ENCODE measurements at regions not wholly inside any gene's neighbourhood (a gene's known extent, or its start where the extent isn't known, plus 50 kb on each side); places are given as distances from the start of the nearest gene placed in this dataset.

- peaks cover 9% of the 10 kb centered on the region for H3K4me1 ChIP-seq (ENCODE audit: control insufficient read depth, insufficient read depth, low read length)
- H3K27me3 ChIP-seq (ENCODE audit: control insufficient read depth, insufficient read depth, low read length): no peaks in the 10 kb centered on the region
- H3K9ac ChIP-seq (ENCODE audit: low read depth, low read length): no peak overlapping the region
- H3K4me2 ChIP-seq (ENCODE audit: low read length): no peak overlapping the region
- no peaks in the 10 kb centered on the region for H3K9me3 ChIP-seq (replicated peaks; ENCODE audit: low read length)
- H3K36me3 ChIP-seq (ENCODE audit: insufficient read depth, low read length): no peaks in the 10 kb centered on the region
- H3K4me3 ChIP-seq (ENCODE audit: low read length): no peak overlapping the region
Measured at GRCh38 chr4:41394481-41394894, 137.8 kb downstream of the UCHL1 start.

DNA sequence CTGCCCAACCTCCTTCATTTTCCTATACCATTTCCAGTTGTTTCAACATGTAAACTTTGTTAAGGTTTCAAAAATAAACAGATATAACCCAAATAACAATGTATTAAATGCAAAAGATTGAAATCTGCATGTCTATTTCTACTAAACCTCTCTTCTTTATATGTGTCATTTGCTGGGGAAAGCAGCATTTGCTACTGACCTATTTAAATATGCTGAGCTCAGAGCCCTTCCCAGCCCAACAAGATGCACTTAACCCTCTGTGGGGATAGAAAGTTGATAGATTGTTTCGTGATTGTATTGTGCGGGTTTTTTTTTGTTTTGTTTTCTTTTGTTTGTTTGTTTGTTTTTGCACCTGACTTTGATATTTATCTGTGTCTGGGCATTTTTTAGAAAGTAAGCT, 139.5 kb downstream of the UCHL1 start:
- H3K9ac ChIP-seq (ENCODE audit: low read depth, low read length): no peak overlapping the region
- no peaks in the 10 kb centered on the region for H3K36me3 ChIP-seq (ENCODE audit: insufficient read depth, low read length)
- peaks cover 9% of the 10 kb centered on the region for H3K4me1 ChIP-seq (ENCODE audit: control insufficient read depth, insufficient read depth, low read length)

DNA sequence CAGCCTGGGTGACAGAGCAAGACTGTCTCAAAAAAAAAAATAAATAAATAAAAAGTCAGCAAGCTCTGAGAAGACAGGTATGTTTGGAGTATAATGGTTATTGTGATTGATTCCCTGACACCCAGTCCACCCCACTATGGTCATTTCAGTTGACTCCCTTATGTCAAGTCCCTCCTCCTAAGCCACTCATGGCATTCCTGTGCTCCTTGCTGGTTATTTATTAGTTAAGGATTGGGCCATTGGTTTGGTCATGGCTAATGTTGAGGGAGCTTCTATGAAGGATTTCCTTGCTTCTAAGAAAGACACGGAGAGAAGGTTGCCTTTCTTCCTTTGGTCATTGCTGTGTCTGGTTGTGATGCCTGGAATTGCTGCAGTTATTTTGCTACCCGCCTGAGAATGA, 140.1 kb downstream of the UCHL1 start:
- Histone ChIP-seq H3K9ac (ENCODE audit: low read depth, low read length) (no peak overlapping the region), H3K4me1 (ENCODE audit: control insufficient read depth, insufficient read depth, low read length) (peaks cover 5% of the 10 kb centered on the region), H3K27me3 (ENCODE audit: control insufficient read depth, insufficient read depth, low read length) (no peaks in the 10 kb centered on the region), H3K4me2 (ENCODE audit: low read length) (no peak overlapping the region), H3K36me3 (ENCODE audit: insufficient read depth, low read length) (no peaks in the 10 kb centered on the region), H3K4me3 (ENCODE audit: low read length) (no peak overlapping the region), H3K9me3 (replicated peaks; ENCODE audit: low read length) (no peaks in the 10 kb centered on the region)

More for the DNA sequence above, 139.5 kb downstream of the UCHL1 start:
- Histone ChIP-seq H3K27me3 (ENCODE audit: control insufficient read depth, insufficient read depth, low read length) (no peaks in the 10 kb centered on the region), H3K4me2 (ENCODE audit: low read length) (no peak overlapping the region), H3K4me3 (ENCODE audit: low read length) (no peak overlapping the region), H3K9me3 (replicated peaks; ENCODE audit: low read length) (no peaks in the 10 kb centered on the region)

DNA sequence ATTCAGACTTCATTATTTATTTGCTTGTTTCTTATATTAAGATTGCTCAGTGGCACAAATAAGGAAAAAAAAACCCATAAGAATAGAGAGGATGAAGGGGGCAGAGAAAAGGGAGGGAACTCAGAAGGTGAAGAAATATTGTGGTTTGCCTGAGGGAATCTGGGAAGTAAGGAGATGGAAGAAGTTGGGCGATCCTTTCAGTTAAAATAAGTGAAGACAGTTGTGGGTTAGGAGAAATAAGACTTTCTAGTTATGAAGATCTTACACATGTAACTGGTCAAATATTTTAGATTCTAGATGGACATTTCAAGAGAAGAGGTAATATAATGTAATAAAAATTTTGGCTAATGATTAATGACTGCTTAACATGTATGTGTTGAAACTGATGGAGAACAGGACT, 138.7 kb upstream of the LIMCH1 start:
- no peaks in the 10 kb centered on the region for H3K27me3 ChIP-seq (ENCODE audit: control insufficient read depth, insufficient read depth, low read length)
- no peak overlapping the region for H3K4me3 ChIP-seq (ENCODE audit: low read length)
- H3K4me1 ChIP-seq (ENCODE audit: control insufficient read depth, insufficient read depth, low read length): peaks cover 5% of the 10 kb centered on the region
- no peak overlapping the region for H3K4me2 ChIP-seq (ENCODE audit: low read length)
- no peaks in the 10 kb centered on the region for H3K36me3 ChIP-seq (ENCODE audit: insufficient read depth, low read length)
- no peak overlapping the region for H3K9ac ChIP-seq (ENCODE audit: low read depth, low read length)
- H3K9me3 ChIP-seq (replicated peaks; ENCODE audit: low read length): no peaks in the 10 kb centered on the region

DNA sequence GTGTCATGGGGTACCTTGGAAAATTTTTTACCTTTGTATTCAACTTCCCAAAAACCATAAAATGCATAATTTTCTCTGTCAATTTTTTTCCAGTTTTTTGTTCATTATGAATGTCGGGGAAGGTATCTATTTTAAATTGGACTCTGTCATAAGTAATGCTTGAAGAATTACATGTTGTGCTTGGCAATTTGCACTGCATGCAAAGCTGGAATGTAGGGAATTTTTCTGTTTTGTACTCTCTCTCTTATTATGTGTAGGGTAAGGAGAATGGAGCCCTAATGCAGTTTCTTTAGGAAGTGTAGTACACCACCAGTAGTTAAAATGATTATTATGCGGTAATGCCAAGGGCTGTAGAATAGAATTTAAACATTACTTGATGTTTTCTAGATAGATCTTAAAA, 137.7 kb upstream of the LIMCH1 start:
- Histone ChIP-seq H3K9me3 (replicated peaks; ENCODE audit: low read length) (no peaks in the 10 kb centered on the region), H3K27me3 (ENCODE audit: control insufficient read depth, insufficient read depth, low read length) (no peaks in the 10 kb centered on the region), H3K4me2 (ENCODE audit: low read length) (no peak overlapping the region)

DNA sequence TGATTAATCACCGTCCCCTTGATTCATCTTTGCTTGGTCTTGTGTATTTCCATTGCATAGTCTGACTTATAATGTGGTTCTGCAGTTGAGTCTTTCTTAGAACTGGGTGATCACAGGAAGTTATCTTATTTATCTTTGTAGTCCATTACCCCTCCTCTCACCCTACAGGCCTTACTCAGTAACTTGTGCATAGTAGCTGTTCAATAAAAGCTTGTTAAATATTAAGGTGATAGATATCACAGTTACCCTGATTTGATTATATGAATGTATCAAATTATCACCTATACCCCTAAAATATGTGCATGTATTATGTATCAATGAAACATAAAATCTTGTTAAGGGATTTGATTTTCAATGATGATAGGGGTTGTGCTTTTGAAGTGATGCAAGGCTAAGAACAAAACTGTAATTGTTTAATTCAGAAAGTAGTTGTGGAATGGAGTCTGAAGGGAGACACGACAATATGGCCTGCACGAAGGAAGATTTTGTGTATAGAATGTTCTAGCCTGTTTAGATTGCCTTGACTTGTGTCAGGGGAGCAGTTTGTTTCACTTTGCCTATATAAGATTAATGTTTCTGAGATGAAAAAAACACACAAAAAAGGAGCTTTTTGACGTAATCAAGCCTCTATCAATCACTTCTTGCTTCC, 132.4 kb upstream of the LIMCH1 start:
- H3K4me1 ChIP-seq (ENCODE audit: control insufficient read depth, insufficient read depth, low read length): peaks cover 12% of the 10 kb centered on the region

More for the DNA sequence above, 137.7 kb upstream of the LIMCH1 start:
- no peaks in the 10 kb centered on the region for H3K36me3 ChIP-seq (ENCODE audit: insufficient read depth, low read length)
- no peak overlapping the region for H3K4me3 ChIP-seq (ENCODE audit: low read length)
- no peaks in the 10 kb centered on the region for H3K4me1 ChIP-seq (ENCODE audit: control insufficient read depth, insufficient read depth, low read length)
- H3K9ac ChIP-seq (ENCODE audit: low read depth, low read length): no peak overlapping the region

GRCh38 chr4:41406113-41406516, 131.8 kb upstream of the LIMCH1 start:
- H3K27me3 ChIP-seq (ENCODE audit: control insufficient read depth, insufficient read depth, low read length): no peaks in the 10 kb centered on the region
- peaks cover 12% of the 10 kb centered on the region for H3K4me1 ChIP-seq (ENCODE audit: control insufficient read depth, insufficient read depth, low read length)
- no peaks in the 10 kb centered on the region for H3K9me3 ChIP-seq (replicated peaks; ENCODE audit: low read length)
- H3K4me2 ChIP-seq (ENCODE audit: low read length): no peak overlapping the region
- no peak overlapping the region for H3K4me3 ChIP-seq (ENCODE audit: low read length)
- no peak overlapping the region for H3K9ac ChIP-seq (ENCODE audit: low read depth, low read length)
- H3K36me3 ChIP-seq (ENCODE audit: insufficient read depth, low read length): no peaks in the 10 kb centered on the region

More for the DNA sequence above, 132.4 kb upstream of the LIMCH1 start:
- no peak overlapping the region for H3K4me2 ChIP-seq (ENCODE audit: low read length)
- H3K4me3 ChIP-seq (ENCODE audit: low read length): no peak overlapping the region
- H3K27me3 ChIP-seq (ENCODE audit: control insufficient read depth, insufficient read depth, low read length): no peaks in the 10 kb centered on the region
- H3K36me3 ChIP-seq (ENCODE audit: insufficient read depth, low read length): no peaks in the 10 kb centered on the region
- H3K9ac ChIP-seq (ENCODE audit: low read depth, low read length): no peak overlapping the region
- H3K9me3 ChIP-seq (replicated peaks; ENCODE audit: low read length): no peaks in the 10 kb centered on the region

DNA sequence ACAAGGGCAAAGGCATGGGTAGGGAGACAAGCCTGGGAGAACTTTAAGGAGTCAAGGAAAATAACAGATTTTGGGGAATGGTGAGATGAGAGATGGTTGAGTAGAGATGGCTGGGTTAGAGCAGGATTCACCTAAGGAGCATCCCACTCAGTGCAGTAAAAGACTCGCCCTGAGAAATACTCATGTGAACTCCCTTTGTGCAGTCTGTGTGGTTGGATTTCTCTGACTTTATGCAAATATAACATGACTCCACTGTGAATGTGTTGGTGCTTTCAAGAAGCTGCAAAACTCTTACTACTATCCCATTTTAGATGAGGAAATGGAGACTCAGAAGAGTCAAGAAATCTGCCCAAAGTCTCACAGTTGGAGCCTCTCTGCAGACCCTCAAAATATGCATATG, 129.8 kb upstream of the LIMCH1 start:
- no peaks in the 10 kb centered on the region for H3K36me3 ChIP-seq (ENCODE audit: insufficient read depth, low read length)
- no peak overlapping the region for H3K4me3 ChIP-seq (ENCODE audit: low read length)
- no peaks in the 10 kb centered on the region for H3K27me3 ChIP-seq (ENCODE audit: control insufficient read depth, insufficient read depth, low read length)
- no peaks in the 10 kb centered on the region for H3K9me3 ChIP-seq (replicated peaks; ENCODE audit: low read length)
- H3K9ac ChIP-seq (ENCODE audit: low read depth, low read length): no peak overlapping the region
- peaks cover 12% of the 10 kb centered on the region for H3K4me1 ChIP-seq (ENCODE audit: control insufficient read depth, insufficient read depth, low read length)
- no peak overlapping the region for H3K4me2 ChIP-seq (ENCODE audit: low read length)

- H3K9ac ChIP-seq (ENCODE audit: low read depth, low read length): no peak overlapping the region
- no peaks in the 10 kb centered on the region for H3K36me3 ChIP-seq (ENCODE audit: insufficient read depth, low read length)
- H3K4me3 ChIP-seq (ENCODE audit: low read length): no peak overlapping the region
- H3K4me2 ChIP-seq (ENCODE audit: low read length): no peak overlapping the region
- H3K9me3 ChIP-seq (replicated peaks; ENCODE audit: low read length): no peaks in the 10 kb centered on the region
- peaks cover 15% of the 10 kb centered on the region for H3K4me1 ChIP-seq (ENCODE audit: control insufficient read depth, insufficient read depth, low read length)
- no peaks in the 10 kb centered on the region for H3K27me3 ChIP-seq (ENCODE audit: control insufficient read depth, insufficient read depth, low read length)
Measured at GRCh38 chr4:41408859-41409593, 128.9 kb upstream of the LIMCH1 start.

- Histone ChIP-seq H3K4me3 (ENCODE audit: low read length) (no peak overlapping the region), H3K9ac (ENCODE audit: low read depth, low read length) (no peak overlapping the region), H3K4me1 (ENCODE audit: control insufficient read depth, insufficient read depth, low read length) (peaks cover 15% of the 10 kb centered on the region), H3K27me3 (ENCODE audit: control insufficient read depth, insufficient read depth, low read length) (no peaks in the 10 kb centered on the region), H3K36me3 (ENCODE audit: insufficient read depth, low read length) (no peaks in the 10 kb centered on the region), H3K4me2 (ENCODE audit: low read length) (no peak overlapping the region), H3K9me3 (replicated peaks; ENCODE audit: low read length) (no peaks in the 10 kb centered on the region)
Measured at GRCh38 chr4:41409594-41409895, 128.4 kb upstream of the LIMCH1 start.

- no peaks in the 10 kb centered on the region for H3K9me3 ChIP-seq (replicated peaks; ENCODE audit: low read length)
- no peak overlapping the region for H3K4me3 ChIP-seq (ENCODE audit: low read length)
- H3K36me3 ChIP-seq (ENCODE audit: insufficient read depth, low read length): no peaks in the 10 kb centered on the region
- no peak overlapping the region for H3K4me2 ChIP-seq (ENCODE audit: low read length)
- peaks cover 15% of the 10 kb centered on the region for H3K4me1 ChIP-seq (ENCODE audit: control insufficient read depth, insufficient read depth, low read length)
- no peaks in the 10 kb centered on the region for H3K27me3 ChIP-seq (ENCODE audit: control insufficient read depth, insufficient read depth, low read length)
- no peak overlapping the region for H3K9ac ChIP-seq (ENCODE audit: low read depth, low read length)
Measured at GRCh38 chr4:41410049-41410448, 127.9 kb upstream of the LIMCH1 start.
